Dermis blood vessel endothelial cell (primary cell): ENCODE measurements at regions not wholly inside any gene's neighbourhood (a gene's known extent, or its start where the extent isn't known, plus 50 kb on each side); places are given as distances from the start of the nearest gene placed in this dataset.
"Not testable (repeated sequence)": the region's sequence is repeated elsewhere in the genome, so short reads cannot be mapped to it uniquely, and the experiment has no call there.

ENCODE experiments used
- DNase-seq: peaks from one replicate; pipeline ENCODE4 v3.0.0; 2010

DNA sequence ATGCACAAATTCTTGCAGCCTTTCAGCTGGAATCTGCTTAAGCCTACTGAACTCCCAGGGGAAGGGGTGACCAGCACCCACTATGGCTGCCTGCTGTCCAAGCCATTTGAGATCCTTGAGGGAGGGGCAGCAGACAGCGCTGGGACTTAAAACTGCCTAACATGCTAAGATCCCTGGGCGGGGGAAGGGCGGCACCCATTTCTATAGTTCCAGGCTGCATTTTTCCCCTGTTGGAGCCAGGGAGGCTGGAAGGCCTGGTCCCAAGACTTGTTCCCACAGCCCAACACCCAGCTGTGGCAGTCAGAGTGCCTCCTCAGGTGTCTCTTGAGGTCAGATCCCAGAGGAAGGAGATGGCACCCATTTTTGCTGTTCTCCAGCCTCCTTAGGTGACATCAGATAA lies 1061.3 kb upstream of the COX7C start:
- no peak for DNase-seq

DNA sequence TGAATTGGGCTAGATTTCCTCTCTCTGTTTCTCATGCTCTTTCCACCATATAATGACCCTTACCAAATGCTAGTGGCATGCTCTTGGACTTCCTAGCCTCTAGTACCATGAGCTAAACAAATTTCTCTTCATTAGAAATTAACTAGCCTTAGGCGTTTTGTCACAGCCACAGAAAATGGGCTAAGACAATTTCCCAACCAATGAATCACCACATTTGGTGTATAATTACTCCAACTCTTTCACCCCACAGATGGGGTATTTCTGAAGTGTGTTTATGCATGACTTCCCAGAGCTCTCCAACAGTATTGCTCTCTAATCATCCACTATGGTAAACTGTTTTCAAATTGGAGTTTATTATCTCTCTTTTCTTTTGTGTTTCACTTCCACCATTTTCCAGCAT lies 1041.1 kb upstream of the COX7C start:
- no peak for DNase-seq

DNA sequence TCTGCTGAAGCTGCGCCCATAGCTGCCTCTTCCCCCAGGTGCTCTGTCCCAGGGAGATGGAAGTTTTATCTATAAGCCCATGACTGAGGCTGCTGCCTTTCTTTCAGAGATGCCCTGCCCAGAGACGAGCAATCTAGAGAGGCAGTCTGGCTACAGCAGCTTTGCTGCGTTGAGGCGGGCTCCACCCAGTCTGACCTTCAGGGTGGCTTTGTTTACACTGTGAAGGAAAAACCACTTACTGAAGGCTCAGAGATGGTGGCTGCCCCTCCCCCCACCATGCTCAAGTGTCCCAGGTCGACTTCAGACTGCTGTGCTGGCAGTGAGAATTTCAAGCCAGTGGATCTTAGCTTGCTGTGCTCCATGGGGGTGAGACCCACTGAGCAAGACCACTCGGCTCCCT lies 1029.9 kb upstream of the COX7C start:
- DNase-seq: not testable (repeated sequence)

DNA sequence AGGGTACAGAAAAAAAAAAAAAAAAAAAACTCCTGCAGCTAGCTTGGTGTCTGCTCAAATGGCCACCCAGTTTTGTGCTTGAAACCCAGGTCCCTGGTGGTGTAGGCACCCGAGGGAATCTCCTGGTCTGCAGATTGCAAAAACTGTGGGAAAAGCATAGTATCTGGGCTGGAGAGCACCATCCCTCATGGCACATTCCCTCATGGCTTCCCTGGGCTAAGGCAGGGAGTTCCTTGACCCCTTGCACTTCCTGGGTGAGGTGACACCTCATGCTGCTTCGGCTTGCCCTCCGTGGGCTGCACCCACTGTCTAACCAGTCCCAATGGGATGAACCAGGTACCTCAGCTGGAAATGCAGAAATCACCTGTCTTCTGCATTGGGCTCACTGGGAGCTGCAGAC lies 1029.5 kb upstream of the COX7C start:
- not testable (repeated sequence) for DNase-seq

DNA sequence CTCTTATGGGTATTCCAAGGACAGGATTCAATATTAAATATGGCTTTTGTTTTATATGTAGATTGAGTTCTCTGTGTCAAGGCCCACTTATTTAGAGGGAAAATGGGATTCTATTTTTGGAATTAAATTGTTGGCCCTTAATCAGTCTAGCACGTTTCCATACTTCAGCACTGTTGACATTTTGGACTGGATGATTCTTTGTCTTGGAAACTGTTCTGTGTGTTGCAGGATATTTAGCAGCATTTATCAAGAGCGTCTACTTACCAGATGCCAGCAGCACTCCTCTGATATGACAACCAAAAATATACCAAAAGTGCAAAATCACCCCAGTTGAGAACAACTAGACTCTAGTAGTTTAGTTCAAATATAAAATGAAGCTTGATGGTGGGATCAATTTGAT lies 1027.0 kb upstream of the COX7C start:
- DNase-seq: no peak

DNA sequence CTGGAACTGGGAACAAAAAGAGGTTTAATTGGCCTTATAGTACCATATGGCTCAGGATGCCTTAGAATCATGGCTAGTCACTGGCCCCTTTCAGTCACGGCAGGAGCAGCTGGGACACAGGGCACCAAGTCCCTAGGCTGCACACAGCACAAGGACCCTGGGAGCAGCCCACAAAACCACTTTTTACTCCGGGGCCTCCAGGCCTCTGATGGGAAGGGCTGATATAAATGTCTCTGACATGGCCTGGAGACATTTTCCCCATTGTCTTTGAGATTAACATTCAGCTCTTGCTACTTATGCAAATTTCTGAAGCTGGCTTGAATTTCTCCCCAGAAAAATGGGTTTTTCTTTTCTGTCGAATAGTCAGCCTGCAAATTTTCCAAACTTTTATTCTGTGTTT lies 1026.4 kb upstream of the COX7C start:
- no peak for DNase-seq

DNA sequence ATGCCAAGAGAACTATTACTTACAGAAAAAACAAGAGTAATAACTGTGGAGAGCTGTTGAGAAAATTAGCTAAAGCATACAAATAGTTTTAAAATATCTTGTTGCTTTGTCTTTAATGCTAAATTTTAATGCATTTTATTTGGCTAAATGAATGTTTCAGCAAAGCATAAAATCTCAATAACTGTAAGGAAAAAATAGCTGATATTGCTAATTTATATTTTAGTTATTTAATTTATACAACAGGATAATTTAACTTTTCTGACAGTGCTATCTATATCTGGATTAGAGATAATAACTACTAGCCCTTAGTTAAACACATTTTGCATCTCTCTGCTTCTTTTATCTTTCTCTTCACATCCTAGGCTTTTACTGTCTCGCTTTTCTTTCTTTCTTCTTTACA lies 1014.9 kb upstream of the COX7C start:
- DNase-seq: no peak

DNA sequence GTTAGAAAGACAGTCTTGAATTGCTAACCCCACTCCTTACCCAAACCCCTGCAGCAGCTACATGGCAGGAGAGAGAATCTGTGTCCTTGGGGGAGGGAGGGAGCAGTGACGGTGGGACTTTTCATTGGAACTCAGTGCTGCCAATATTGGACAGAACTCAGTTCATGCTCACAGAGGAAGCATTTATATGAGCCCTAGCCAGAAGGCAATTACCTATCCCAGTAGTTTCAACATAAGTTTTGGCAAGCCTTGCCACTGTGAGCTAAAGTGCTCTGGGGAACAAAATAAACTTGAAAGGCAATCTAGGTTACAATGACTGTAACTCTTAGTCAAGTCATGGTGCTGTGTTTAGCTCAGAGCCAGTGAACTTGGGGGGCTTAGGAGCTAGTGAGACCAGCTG lies 1013.4 kb upstream of the COX7C start:
- no peak for DNase-seq

DNA sequence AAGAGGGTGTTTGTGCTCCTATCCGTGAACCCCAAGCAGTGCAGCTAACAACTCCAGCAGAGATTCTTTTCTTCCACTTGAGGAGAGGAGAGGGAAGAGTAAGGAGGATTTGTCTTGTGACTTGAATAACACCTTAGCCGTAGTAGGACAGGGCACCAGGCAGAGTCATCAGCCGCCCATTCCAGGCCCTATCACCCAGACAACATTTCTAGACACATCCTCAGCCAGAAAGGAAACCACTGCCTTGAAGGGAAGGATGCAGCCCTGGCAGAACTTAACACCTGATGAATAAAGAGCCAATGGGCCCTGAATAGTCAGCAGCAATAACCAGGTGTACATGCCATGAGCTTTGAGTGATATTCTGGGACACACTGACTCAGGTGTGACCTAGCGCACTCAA lies 1013.0 kb upstream of the COX7C start:
- DNase-seq: no peak

DNA sequence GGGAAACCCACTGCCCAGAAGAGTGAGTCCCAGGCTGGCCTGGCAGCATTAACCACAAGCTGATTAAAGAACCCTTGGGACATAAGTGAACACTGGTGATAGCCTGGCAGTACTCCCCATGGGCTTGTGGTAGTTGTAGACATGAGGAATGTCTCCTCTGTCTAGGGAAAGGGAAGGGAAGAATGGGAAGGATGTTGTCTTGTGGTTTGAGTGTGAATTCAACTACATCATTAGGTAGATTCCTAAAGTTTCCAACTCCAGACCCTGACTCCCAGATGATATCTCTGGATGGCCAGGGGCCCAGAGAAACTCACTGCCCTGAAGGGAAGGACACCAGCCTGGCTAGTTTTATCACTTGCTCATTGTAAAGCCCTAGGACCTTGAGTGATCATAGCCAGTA lies 1012.4 kb upstream of the COX7C start:
- no peak for DNase-seq

DNA sequence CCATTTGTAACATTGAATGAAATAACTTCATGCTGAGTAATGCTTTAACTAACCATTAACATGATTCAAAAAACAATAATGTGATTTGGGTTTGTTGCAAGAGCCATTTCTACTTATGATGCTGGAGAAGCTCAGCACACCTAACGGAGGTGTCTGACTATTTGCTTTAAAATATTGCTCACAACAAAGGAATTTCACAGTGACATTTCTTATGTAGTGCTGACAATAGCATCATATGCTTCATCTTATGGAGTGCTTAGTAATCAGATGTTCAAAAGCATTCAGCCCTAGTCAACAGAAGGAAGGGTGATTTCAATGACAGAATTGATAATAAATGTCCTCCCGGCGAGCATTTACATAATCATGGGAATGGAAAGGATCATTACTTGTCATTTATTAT lies 1003.3 kb upstream of the COX7C start:
- no peak for DNase-seq

DNA sequence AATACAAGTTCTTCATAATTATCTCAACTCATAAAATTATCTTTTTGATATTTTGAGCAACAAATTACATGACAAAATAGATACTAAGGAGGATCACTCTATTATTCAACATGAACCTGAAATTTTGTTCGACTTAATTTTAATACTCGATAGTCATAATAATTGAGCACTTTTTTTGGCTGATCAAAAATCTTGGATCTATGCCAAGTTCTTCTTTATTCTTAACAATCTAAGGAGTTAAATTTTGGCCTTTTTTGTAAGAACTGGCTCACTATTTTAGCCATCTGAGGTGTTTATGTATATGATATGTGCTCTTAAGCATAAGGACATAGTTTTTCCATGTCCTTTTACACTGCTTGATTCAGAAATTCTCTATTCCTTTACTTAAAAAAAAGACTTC lies 996.1 kb upstream of the COX7C start:
- DNase-seq: no peak

DNA sequence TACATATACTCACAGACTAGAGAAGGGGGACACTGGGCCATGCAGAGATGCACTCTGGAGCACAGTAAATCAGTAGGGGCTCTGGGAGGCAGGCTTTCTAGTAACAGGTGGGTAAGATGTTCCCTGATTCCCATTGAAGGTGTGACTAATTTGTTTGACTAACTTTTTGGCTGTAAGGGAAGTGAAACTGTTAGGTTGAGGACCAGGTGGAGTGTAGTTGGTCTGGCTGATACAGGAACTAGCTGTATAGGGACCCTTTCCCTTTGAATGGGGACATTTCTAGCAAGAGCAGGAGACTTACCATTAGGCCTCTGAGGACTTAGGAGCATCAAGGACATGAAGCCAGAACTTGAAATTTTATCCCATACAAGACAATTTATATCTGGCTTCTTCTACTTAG lies 989.6 kb upstream of the COX7C start:
- DNase-seq: no peak

DNA sequence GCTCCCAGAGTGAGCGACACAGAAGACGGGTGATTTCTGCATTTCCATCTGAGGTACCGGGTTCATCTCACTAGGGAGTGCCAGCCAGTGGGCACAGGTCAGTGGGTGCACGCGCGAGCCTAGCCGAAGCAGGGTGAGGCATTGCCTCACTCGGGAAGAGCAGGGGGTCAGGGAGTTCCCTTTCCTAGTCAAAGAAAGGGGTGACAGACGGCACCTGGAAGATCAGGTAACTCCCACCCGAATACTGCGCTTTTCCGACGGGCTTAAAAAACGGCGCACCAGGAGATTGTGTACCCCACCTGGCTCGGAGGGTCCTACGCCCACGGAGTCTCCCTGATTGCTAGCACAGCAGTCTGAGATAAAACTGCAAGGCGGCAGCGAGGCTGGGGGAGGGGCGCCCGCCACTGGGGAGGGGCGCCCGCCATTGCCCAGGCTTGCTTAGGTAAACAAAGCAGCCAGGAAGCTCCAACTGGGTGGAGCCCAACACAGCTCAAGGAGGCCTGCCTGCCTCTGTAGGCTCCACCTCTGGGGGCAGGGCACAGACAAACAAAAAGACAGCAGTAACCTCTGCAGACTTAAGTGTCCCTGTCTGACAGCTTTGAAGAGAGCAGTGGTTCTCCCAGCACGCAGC lies 979.1 kb upstream of the COX7C start:
- DNase-seq: not testable (repeated sequence)

DNA sequence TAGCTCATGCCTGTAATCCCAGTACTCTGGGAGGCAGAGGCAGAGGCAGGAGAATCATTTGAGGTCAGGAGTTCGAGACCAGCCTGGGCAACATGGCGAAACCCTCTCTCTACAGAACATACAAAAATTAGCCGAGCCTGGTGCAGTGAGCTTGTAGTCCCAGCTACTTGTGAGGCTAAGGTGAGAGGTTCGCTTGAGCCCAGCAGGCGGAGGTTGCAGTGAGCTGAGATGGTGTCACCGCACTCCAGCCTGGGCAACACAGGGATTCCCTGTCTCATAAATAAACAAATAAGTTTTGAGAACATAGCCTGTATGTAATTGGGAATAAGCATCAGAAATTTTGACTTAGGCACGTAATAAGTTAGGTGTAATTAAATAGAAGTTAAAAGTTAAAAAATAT lies 971.7 kb upstream of the COX7C start:
- DNase-seq: no peak

DNA sequence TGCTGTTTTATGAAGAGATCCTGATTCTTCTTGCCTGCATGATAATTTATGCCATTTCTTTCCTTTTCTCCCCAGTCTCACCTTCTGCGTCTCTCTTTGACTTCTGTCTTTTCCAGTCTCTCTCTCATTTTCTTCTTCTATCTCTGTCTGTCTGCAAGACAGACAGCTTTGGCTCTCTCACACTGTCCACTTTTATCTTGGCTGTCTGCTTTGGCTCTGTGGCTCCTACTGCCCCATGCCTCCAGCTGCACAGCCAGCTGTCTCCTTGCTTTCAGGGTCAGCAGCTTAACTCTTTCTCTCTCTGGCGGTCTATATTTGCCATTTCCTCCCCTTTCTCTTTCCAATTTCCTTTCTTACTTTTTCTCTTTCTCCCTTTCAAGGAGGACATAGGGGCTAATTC lies 971.1 kb upstream of the COX7C start:
- no peak for DNase-seq

DNA sequence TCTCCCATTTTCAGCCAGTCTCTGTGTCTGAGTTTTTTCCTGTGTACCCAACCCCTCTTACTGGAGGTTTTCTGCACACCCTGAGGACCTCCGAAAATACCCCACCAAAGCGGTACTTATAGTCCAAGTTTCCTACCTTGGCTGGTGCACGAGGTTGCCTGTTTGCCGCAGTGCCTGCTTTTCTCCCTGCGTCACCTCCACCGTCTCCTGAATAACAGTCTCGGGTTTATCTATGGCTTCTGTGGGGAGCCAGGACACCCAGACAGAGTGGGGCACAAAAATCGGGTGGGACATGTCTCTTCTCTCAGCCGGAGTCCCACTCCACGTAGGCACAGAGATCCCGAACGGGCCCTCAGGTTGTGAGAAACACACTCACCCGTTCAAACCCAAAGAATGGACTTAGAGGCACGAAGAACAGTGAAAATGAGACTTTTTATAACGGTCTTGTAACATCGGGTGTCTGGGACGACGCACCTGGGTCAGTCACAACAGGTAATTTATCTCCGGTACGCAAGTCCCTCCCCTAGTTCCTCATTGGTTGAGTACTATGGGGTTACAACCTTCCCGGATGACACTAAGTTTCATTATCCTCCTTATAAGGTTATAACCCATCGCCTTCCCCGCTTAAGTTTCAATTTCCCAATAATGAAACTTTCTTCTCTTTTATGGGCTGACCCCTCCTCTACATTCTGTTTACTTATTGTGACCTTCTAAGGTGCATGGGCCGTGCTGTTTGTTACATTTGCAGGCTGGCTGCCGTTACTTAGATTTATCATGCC lies 970.2 kb upstream of the COX7C start:
- no peak for DNase-seq

DNA sequence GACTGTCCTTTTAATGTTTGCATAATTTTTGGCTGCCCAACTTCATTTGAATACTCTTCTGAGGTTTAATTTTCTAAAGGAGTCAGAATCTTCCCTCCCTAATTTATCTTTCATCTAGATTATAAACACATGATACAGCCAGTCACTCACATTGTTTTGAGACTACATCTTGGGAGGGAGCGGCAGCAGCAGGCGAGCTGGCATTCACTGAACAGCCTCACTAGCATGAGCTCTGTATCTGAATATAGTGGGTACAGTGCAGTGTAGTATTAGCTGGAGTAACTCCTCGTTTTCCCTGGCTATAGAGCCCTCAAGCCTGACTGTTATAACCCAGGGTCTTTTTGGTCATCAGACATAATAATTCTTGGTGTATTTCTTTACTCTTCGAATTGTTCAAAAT lies 969.2 kb upstream of the COX7C start:
- DNase-seq: no peak

DNA sequence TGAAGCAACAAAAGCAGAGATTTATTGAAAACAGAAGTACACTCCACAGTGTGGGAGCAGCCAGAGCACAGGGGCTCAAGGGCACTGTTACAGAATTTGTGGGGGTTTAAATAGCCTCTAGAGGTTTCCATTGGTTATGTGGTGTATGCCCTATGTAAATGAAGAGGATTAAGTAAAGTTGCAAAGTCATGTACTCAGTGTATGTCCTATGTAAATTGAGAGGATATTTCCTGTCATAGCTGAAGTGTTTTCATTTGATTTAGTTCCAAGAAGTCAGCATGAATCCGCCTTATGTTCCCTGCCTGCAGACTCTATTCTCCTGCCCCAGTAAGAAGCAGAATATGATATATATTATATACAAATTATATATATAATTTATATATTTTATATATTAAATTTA lies 966.0 kb upstream of the COX7C start:
- DNase-seq: no peak

DNA sequence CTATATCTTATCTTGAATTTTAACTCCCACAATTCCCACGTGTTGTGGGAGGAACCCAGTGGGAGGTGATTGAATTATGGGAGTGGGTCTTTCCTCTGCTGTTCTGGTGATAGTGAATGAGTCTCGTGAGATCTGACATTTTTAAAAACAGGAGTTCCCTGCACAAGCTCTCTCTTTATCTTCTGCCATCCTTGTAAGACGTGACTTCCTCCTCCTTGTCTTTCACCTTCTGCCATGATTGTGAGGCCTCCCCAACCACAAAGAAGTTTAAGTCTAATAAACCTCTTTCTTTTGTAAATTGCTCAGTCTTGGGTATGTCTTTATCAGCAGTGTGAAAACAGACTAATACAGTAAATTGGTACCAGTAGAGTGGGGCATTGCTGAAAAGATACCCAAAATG lies 963.6 kb upstream of the COX7C start:
- DNase-seq: not testable (repeated sequence)

DNA sequence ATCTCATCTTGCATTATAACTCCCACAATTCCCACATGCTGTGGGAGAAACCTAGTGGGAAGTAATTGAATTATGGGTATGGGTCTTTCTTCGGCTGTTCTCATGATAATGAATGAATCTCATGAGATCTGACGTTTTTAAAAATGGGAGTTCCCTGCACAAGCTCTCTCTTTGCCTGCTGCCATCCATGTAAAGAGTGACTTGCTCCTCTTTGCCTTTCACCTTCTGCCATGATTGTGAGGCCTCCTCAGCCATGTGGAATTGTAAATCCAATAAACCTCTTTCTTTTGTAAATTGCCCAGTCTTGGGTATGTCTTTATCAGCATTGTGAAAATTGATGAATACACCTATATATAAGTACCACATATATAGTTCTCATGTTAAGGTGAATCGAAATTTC lies 961.7 kb upstream of the COX7C start:
- DNase-seq: no peak

DNA sequence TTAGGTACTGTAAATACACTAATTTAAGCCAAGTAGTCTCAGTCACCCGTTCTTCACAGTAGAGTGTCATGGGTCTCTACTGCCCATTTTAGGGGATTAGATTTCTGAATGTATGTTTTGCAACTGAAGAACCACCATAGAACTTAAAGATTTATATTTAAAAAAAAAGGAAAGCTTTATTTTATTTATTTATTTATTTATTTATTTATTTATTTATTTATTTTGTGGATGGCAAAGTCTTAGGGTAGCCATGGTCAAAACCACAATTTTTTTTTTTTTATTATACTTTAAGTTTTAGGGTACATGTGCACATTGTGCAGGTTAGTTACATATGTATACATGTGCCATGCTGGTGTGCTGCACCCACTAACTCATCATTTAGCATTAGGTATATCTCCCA lies 960.4 kb upstream of the COX7C start:
- DNase-seq: not testable (repeated sequence)

DNA sequence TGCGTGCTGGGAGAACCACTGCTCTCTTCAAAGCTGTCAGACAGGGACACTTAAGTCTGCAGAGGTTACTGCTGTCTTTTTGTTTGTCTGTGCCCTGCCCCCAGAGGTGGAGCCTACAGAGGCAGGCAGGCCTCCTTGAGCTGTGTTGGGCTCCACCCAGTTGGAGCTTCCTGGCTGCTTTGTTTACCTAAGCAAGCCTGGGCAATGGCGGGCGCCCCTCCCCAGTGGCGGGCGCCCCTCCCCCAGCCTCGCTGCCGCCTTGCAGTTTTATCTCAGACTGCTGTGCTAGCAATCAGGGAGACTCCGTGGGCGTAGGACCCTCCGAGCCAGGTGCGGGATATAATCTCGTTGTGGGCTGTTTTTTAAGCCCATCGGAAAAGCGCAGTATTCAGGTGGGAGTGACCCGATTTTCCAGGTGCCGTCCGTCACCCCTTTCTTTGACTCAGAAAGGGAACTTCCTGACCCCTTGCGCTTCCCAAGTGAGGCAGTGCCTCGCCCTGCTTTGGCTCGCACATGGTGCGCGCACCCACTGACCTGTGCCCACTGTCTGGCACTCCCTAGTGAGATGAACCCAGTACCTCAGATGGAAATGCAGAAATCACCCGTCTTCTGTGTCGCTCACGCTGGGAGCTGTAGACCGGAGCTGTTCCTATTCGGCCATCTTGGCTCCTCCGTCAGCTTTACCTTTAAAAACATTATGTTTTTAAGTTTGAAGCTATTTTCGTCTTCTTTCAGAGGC lies 954.6 kb upstream of the COX7C start:
- DNase-seq: not testable (repeated sequence)

DNA sequence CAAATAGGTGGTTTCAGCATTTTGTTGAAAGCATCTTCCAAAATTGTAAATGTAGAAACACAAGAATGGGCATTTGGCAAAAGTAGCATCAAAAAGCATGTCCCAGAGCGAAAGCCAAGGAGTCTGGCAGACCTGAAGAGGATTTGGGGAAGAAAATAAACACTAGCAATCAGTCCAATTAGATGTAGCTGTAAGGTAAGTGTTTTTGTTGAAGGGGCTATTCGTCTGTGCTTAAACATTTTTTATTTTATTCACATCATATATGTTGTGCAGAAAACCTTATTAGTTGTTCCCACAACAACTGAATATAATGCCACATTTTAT lies 954.1 kb upstream of the COX7C start:
- DNase-seq: no peak
